HepG2 (cell line): ENCODE measurements at regions not wholly inside any gene's neighbourhood (a gene's known extent, or its start where the extent isn't known, plus 50 kb on each side); places are given as distances from the start of the nearest gene placed in this dataset.

Experiments used
- ATAC-seq: fragments of 200-7000 bp; cut with Tn5 transposase; 3 replicates; pipeline ENCODE4 v1.9.1; 2020; ENCODE audit warnings: mild to moderate bottlenecking, moderate library complexity
- BruUV-seq: library from RNA; stranded (reverse); fragments of 400-500 nt; replicated peaks from 2 replicates; lab custom pipeline; 2021; lab: Mats Ljungman, UMichigan
- CTCF ChIA-PET: fragments of 300-600 bp; formaldehyde crosslinking; extraction: SDS; loops from one replicate; lab custom pipeline; 2021; ENCODE audit warnings: low total read pairs, inconsistent platforms, low intra/inter-chr PET ratio; lab: Yijun Ruan, JAX
- POLR2A ChIA-PET: fragments of 350-600 bp; sonication (Branson Sonifier 250); formaldehyde crosslinking; loops from one replicate; lab custom pipeline; 2020; ENCODE audit warnings: antibody characterized with exemption, inconsistent platforms; lab: Yijun Ruan, JAX
- DNase-seq: peaks from one replicate; pipeline ENCODE4 v3.0.0-alpha.2; 2015; ENCODE audit warnings: low spot score
- FAIRE-seq: peaks from 3 replicates; lab custom pipeline; 2011; peaks lifted over from hg19 to GRCh38; lab: Jason Lieb, UNC
- H2AFZ ChIP-seq: one replicate; pipeline ENCODE4 v1.6.1; 2011; ENCODE audit warnings: low read length, inconsistent platforms
- H3K27ac ChIP-seq: fragments of 300-600 bp; 3 replicates; pipeline ENCODE4 v1.8.0; 2011; ENCODE audit warnings: mixed run types, mild to moderate bottlenecking, mixed read lengths, low read length, inconsistent platforms; ENCODE audit not compliant: insufficient read depth; ENCODE audit errors: extremely low read length
- H3K27me3 ChIP-seq, 2 experiments: fragments of 200-600 bp in 1 of 2; 2 replicates in 1 of 2; 3 replicates in 1 of 2; pipeline versions ENCODE4 v1.6.0 to v1.8.0; 2011; ENCODE audit warnings: low read length in 2 of 2, mild to moderate bottlenecking in 2 of 2, moderate library complexity in 2 of 2, inconsistent platforms in 1 of 2; ENCODE audit not compliant: insufficient read depth in 2 of 2, control insufficient read depth in 1 of 2
- H3K36me3 ChIP-seq, 2 experiments: fragments of 200-600 bp in 1 of 2; replicated peaks in 1 of 2; 2 replicates in 1 of 2; 3 replicates in 1 of 2; pipeline versions ENCODE4 v1.5.1 to v1.8.0; 2011; ENCODE audit warnings: low read length in 2 of 2, inconsistent platforms in 1 of 2; ENCODE audit not compliant: insufficient read depth in 2 of 2, control insufficient read depth in 1 of 2
- H3K4me1 ChIP-seq: 2 replicates; pipeline ENCODE4 v1.5.1; 2012; ENCODE audit warnings: low read length, inconsistent platforms; ENCODE audit not compliant: insufficient read depth
- H3K4me2 ChIP-seq: 2 replicates; pipeline ENCODE4 v1.6.0; 2011; ENCODE audit warnings: low read depth, low read length, inconsistent platforms
- H3K4me3 ChIP-seq, 3 experiments: fragments of 200-600 bp in 1 of 3; sonication (generic), shearing (Covaris generic) in 1 of 3; replicated peaks in 1 of 3; 2 replicates each; pipeline ENCODE4 v1.5.1; 2011 to 2016; ENCODE audit warnings: low read length in 3 of 3, inconsistent platforms in 2 of 3, low read depth in 2 of 3, mild to moderate bottlenecking in 2 of 3, control low read depth in 1 of 3, mixed read lengths in 1 of 3; ENCODE audit not compliant: insufficient read depth in 1 of 3
- H3K79me2 ChIP-seq: one replicate; pipeline ENCODE4 v1.6.1; 2011; ENCODE audit warnings: low read length, inconsistent platforms; ENCODE audit not compliant: insufficient read depth
- H3K9ac ChIP-seq: 2 replicates; pipeline ENCODE4 v1.6.0; 2011; ENCODE audit warnings: mild to moderate bottlenecking, low read depth, low read length, inconsistent platforms; ENCODE audit not compliant: insufficient read depth
- H3K9me3 ChIP-seq: 2 replicates; pipeline ENCODE4 v1.5.1; 2012; ENCODE audit warnings: mild to moderate bottlenecking, low read length
- H4K20me1 ChIP-seq: 2 replicates; pipeline ENCODE4 v1.6.0; 2011; ENCODE audit warnings: inconsistent platforms, mild to moderate bottlenecking, low read length, moderate library complexity; ENCODE audit not compliant: insufficient read depth
- ADNP ChIP-seq: sonication (generic); formaldehyde crosslinking; IDR thresholded peaks from 2 replicates; pipeline ENCODE4 v1.4.0; 2020; ENCODE audit warnings: missing genetic modification reagents
- EED ChIP-seq: sonication (generic); formaldehyde crosslinking; IDR thresholded peaks from 2 replicates; pipeline ENCODE4 v1.5.0; 2020; ENCODE audit warnings: mild to moderate bottlenecking, missing genetic modification reagents
- GLI4 ChIP-seq: sonication (generic); formaldehyde crosslinking; IDR thresholded peaks from 2 replicates; pipeline ENCODE4 v1.5.1; 2020; ENCODE audit warnings: missing genetic modification reagents, mild to moderate bottlenecking, moderate library complexity, borderline replicate concordance
- HES4 ChIP-seq: sonication (generic); formaldehyde crosslinking; IDR thresholded peaks from 2 replicates; pipeline ENCODE4 v1.9.0; 2021; ENCODE audit warnings: mild to moderate bottlenecking, missing genetic modification reagents, borderline replicate concordance
- KDM3A ChIP-seq: IDR thresholded peaks from 2 replicates; pipeline ENCODE4 v1.6.1; 2018; ENCODE audit warnings: low read depth, missing compliant biosample characterization
- KMT2A ChIP-seq: sonication (generic); formaldehyde crosslinking; IDR thresholded peaks from 2 replicates; pipeline ENCODE4 v1.4.0; 2020; ENCODE audit warnings: missing genetic modification reagents
- MEIS1 ChIP-seq: sonication (generic); formaldehyde crosslinking; IDR thresholded peaks from 2 replicates; pipeline ENCODE4 v1.9.0; 2021; ENCODE audit warnings: mild to moderate bottlenecking, missing genetic modification reagents, moderate library complexity, borderline replicate concordance
- NAIF1 ChIP-seq: sonication (generic); formaldehyde crosslinking; IDR thresholded peaks from 2 replicates; pipeline ENCODE4 v1.5.0; 2020; ENCODE audit warnings: mild to moderate bottlenecking, missing genetic modification reagents, borderline replicate concordance
- NR3C1 ChIP-seq: sonication (generic); formaldehyde crosslinking; IDR thresholded peaks from 2 replicates; pipeline ENCODE4 v1.4.0; 2020; ENCODE audit warnings: missing genetic modification reagents
- SALL1 ChIP-seq: sonication (generic); formaldehyde crosslinking; IDR thresholded peaks from 2 replicates; pipeline ENCODE4 v1.8.0; 2022; ENCODE audit warnings: mild to moderate bottlenecking, missing genetic modification reagents
- ZNF703 ChIP-seq: sonication (generic); formaldehyde crosslinking; IDR thresholded peaks from 2 replicates; pipeline ENCODE4 v1.5.1; 2020; ENCODE audit warnings: missing genetic modification reagents, mild to moderate bottlenecking, moderate library complexity, borderline replicate concordance
- WGBS: methylation state at CpG from one replicate; pipeline ENCODE4 v1.1.6; 2017; ENCODE audit warnings: low lambda C conversion rate; 5-methylcytosine and 5-hydroxymethylcytosine counted together
- in situ Hi-C: cut with HindIII; loops from 2 replicates; pipeline ENCODE4 v1.10.0; 2017; ENCODE audit warnings: low pct_unique_long_range_greater_than_20kb; ENCODE audit not compliant: extremely low pct_ligation_motif_present
- intact Hi-C: fragments of 100-400 bp; cut with micrococcal nuclease; formaldehyde crosslinking; loops from one replicate; pipeline ENCODE4 v1.10.0; 2022; ENCODE audit not compliant: unreplicated experiment
- TF ChIP-seq, protein P1 (sequence below): sonication (generic); formaldehyde crosslinking; IDR thresholded peaks from 2 replicates; pipeline ENCODE4 v1.4.0; 2020; ENCODE audit warnings: missing genetic modification reagents
- TF ChIP-seq, protein P2 (sequence below): sonication (generic); formaldehyde crosslinking; IDR thresholded peaks from 2 replicates; pipeline ENCODE4 v1.5.0; 2020; ENCODE audit warnings: missing genetic modification reagents

DNA sequence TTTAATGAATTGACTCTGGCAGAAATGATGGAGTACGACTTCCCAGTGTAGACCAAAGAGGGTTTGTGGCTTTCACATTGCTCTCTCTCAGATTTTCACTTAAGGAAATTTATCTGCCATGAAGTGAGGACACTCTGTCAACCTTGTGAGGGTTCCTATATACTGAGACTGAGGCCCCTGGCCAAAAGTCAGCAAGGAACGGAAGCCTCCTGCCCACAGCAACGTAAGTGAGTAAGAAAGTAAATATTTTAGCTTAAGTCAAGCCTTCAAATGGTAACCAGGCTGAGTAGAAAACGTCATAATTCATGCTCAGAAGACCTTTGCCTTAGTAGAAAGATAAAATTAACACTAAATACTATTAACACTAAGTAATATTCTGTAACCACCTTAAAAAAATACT, 1080.5 kb upstream of the ACVR2A start (continued):
- TF ChIP-seq, protein P1, sequence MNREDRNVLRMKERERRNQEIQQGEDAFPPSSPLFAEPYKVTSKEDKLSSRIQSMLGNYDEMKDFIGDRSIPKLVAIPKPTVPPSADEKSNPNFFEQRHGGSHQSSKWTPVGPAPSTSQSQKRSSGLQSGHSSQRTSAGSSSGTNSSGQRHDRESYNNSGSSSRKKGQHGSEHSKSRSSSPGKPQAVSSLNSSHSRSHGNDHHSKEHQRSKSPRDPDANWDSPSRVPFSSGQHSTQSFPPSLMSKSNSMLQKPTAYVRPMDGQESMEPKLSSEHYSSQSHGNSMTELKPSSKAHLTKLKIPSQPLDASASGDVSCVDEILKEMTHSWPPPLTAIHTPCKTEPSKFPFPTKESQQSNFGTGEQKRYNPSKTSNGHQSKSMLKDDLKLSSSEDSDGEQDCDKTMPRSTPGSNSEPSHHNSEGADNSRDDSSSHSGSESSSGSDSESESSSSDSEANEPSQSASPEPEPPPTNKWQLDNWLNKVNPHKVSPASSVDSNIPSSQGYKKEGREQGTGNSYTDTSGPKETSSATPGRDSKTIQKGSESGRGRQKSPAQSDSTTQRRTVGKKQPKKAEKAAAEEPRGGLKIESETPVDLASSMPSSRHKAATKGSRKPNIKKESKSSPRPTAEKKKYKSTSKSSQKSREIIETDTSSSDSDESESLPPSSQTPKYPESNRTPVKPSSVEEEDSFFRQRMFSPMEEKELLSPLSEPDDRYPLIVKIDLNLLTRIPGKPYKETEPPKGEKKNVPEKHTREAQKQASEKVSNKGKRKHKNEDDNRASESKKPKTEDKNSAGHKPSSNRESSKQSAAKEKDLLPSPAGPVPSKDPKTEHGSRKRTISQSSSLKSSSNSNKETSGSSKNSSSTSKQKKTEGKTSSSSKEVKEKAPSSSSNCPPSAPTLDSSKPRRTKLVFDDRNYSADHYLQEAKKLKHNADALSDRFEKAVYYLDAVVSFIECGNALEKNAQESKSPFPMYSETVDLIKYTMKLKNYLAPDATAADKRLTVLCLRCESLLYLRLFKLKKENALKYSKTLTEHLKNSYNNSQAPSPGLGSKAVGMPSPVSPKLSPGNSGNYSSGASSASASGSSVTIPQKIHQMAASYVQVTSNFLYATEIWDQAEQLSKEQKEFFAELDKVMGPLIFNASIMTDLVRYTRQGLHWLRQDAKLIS (CRISPR knock-in tag) = no peak
- TF ChIP-seq KMT2A (CRISPR knock-in tag) = no peak
- TF ChIP-seq ADNP (CRISPR knock-in tag) = no peak
- TF ChIP-seq KDM3A (CRISPR knock-in tag) = no peak
- no peak for TF ChIP-seq ZNF703 (CRISPR knock-in tag)
- no peak for TF ChIP-seq MEIS1 (CRISPR knock-in tag)
- no peak for TF ChIP-seq EED (CRISPR knock-in tag)
- TF ChIP-seq, protein P2, sequence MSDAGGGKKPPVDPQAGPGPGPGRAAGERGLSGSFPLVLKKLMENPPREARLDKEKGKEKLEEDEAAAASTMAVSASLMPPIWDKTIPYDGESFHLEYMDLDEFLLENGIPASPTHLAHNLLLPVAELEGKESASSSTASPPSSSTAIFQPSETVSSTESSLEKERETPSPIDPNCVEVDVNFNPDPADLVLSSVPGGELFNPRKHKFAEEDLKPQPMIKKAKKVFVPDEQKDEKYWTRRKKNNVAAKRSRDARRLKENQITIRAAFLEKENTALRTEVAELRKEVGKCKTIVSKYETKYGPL (CRISPR knock-in tag) = no peak
- no peak for TF ChIP-seq NR3C1 (CRISPR knock-in tag)
- no peak for TF ChIP-seq SALL1 (CRISPR knock-in tag)

DNA sequence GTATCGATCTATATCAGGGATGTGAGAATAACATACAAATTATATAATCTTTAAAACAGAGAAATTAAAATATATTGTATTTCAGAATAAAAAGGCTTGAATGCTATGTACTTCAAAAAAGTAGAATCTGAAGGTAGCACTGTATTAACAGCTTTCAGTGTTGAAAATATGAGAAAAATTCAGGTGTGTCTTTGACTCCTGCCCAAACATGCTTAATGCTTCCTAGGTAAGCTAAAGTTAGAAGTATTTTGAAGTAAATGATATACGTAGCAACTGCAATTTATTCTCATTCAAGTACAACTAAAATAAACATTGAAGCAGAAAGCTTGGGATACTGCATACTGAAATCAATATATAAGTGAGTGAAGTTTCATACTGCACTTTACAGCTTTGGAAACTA, 1082.0 kb upstream of the ACVR2A start:
- no peak overlapping the region for H2AFZ ChIP-seq
- H3K4me1 ChIP-seq = no peaks in the 10 kb centered on the region
- H3K27ac ChIP-seq = no peak overlapping the region
- H3K9ac ChIP-seq = no peak overlapping the region
- no peaks in the 10 kb centered on the region for H4K20me1 ChIP-seq
- FAIRE-seq = no peak
- H3K36me3 ChIP-seq = no peaks in the 10 kb centered on the region
- H3K27me3 ChIP-seq = no peaks in the 10 kb centered on the region
- no peak overlapping the region for H3K4me3 ChIP-seq
- H3K79me2 ChIP-seq = no peaks in the 10 kb centered on the region
- TF ChIP-seq NAIF1 (CRISPR knock-in tag) = no peak
- no peak for TF ChIP-seq HES4 (CRISPR knock-in tag)
- no peak for TF ChIP-seq GLI4 (CRISPR knock-in tag)
- TF ChIP-seq, all 625 proteins: peak for 0
- CTCF ChIA-PET = no interaction called here
- in situ Hi-C loops = no loop called here
- intact Hi-C loops = no loop called here
- POLR2A ChIA-PET = no interaction called here
- WGBS = 15% methylated on average over 2 of the region's 2 CpGs
- Histone ChIP-seq H3K9me3 (no peaks in the 10 kb centered on the region), H3K4me2 (no peak overlapping the region)
- ATAC-seq (no peak), DNase-seq (no peak)
- BruUV-seq = no TSS peak
